ENCODE measurements at regions not wholly inside any gene's neighbourhood (a gene's known extent, or its start where the extent isn't known, plus 50 kb on each side); places are given as distances from the start of the nearest gene placed in this dataset.

- TF ChIP-seq EP300 (IDR thresholded peaks at IDR 0.05) (no peak), POLR2AphosphoS5 (IDR thresholded peaks at IDR 0.05) (no peak)
- TF ChIP-seq, protein P1, sequence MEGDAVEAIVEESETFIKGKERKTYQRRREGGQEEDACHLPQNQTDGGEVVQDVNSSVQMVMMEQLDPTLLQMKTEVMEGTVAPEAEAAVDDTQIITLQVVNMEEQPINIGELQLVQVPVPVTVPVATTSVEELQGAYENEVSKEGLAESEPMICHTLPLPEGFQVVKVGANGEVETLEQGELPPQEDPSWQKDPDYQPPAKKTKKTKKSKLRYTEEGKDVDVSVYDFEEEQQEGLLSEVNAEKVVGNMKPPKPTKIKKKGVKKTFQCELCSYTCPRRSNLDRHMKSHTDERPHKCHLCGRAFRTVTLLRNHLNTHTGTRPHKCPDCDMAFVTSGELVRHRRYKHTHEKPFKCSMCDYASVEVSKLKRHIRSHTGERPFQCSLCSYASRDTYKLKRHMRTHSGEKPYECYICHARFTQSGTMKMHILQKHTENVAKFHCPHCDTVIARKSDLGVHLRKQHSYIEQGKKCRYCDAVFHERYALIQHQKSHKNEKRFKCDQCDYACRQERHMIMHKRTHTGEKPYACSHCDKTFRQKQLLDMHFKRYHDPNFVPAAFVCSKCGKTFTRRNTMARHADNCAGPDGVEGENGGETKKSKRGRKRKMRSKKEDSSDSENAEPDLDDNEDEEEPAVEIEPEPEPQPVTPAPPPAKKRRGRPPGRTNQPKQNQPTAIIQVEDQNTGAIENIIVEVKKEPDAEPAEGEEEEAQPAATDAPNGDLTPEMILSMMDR (IDR thresholded peaks at IDR 0.05), result no peak
Measured at GRCh38 chr6:14806101-14806500, 439.8 kb upstream of the JARID2 start.

Measured in upper lobe of left lung (tissue), 4 donors.